ENCODE measurements at regions not wholly inside any gene's neighbourhood (a gene's known extent, or its start where the extent isn't known, plus 50 kb on each side); places are given as distances from the start of the nearest gene placed in this dataset.
"Not testable (repeated sequence)": the region's sequence is repeated elsewhere in the genome, so short reads cannot be mapped to it uniquely, and the experiment has no call there.

DNA sequence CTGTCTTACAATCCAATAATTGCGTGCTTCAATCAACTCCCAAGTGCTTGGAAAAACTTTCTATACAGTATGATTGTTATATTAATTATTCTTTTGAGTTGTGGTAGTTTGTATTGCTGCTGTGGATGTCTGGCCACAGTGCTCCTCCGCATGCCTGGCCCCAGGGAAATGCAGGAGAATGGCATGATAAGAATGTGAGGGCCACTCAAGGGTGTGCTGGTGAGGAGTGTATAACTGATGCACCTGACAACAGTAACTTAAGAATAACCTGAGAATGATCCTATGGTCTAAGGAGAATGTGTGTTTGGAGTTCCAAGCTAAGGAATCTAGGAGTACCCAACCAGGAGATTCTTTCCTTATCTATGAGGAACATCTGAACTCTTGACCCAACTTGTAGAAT, 152.9 kb upstream of the APC start:
- no peak overlapping the region for H3K4me3 ChIP-seq (ENCODE audit: low read depth, poor library complexity, severe bottlenecking)
- no peak for DNase-seq (ENCODE audit: low spot score in 2 of 2)
- TF ChIP-seq, protein P1, sequence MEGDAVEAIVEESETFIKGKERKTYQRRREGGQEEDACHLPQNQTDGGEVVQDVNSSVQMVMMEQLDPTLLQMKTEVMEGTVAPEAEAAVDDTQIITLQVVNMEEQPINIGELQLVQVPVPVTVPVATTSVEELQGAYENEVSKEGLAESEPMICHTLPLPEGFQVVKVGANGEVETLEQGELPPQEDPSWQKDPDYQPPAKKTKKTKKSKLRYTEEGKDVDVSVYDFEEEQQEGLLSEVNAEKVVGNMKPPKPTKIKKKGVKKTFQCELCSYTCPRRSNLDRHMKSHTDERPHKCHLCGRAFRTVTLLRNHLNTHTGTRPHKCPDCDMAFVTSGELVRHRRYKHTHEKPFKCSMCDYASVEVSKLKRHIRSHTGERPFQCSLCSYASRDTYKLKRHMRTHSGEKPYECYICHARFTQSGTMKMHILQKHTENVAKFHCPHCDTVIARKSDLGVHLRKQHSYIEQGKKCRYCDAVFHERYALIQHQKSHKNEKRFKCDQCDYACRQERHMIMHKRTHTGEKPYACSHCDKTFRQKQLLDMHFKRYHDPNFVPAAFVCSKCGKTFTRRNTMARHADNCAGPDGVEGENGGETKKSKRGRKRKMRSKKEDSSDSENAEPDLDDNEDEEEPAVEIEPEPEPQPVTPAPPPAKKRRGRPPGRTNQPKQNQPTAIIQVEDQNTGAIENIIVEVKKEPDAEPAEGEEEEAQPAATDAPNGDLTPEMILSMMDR (IDR thresholded peaks at IDR 0.05) = no peak
- TF ChIP-seq POLR2A (IDR thresholded peaks at IDR 0.05) = no peak
- WGBS, 2 donors = 87% methylated on average over 2 of the region's 2 CpGs
- intact Hi-C loops (cut with DNase I; ENCODE audit: low total_unique reads) = no loop called here

DNA sequence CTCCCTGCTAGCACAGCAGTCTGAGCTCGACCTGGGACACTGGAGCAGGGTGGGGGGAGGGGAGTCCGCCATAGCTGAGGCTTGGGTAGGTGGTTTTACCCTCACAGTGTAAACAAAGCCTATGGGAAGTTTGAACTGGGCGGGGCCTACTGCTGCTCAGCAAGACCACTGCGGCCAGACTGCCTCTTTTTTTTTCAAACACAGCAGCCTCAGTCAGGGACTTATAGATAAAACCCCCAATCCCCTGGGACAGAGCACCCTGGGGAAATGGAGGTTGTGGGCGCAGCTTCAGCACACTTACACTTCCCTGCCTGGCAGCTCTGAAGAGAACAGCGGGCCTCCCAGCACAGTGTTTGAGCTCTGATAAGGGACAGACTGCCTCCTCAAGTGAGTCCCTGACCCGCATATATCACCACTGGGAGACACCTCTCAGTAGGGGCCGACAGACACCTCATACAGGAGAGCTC, 151.1 kb upstream of the APC start:
- TF ChIP-seq, protein P1 (IDR thresholded peaks at IDR 0.05) = no peak
- TF ChIP-seq POLR2A (IDR thresholded peaks at IDR 0.05) = no peak
- DNase-seq (ENCODE audit: low spot score in 2 of 2) = no peak
- 83% methylated on average over 5 to 8 of the region's 8 CpGs for WGBS, 2 donors
- intact Hi-C loops (cut with DNase I; ENCODE audit: low total_unique reads) = no loop called here
- no peak overlapping the region for H3K4me3 ChIP-seq (ENCODE audit: low read depth, poor library complexity, severe bottlenecking)

DNA sequence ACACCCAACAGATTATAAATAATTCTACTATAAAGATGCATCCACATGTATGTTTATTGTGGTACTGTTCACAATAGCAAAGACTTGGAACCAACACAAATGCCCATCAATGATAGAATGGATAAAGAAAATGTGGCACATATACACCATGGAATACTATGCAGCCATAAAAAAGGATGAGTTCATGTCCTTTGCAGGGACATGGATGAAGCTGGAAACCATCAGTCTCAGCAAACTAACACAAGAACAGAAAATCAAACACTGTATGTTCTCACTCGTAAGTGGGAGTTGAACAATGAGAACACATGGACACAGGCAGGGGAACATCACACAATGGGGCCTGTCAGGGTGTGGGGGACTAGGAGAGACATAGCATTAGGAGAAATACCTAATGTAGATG, 146.8 kb upstream of the APC start:
- 94 to 96% methylated on average over 1 of the region's 1 CpG for WGBS, 2 donors
- intact Hi-C loops (cut with DNase I; ENCODE audit: low total_unique reads); H3K4me3 ChIP-seq (ENCODE audit: low read depth, poor library complexity, severe bottlenecking); DNase-seq (ENCODE audit: low spot score in 2 of 2): not testable (repeated sequence)

DNA sequence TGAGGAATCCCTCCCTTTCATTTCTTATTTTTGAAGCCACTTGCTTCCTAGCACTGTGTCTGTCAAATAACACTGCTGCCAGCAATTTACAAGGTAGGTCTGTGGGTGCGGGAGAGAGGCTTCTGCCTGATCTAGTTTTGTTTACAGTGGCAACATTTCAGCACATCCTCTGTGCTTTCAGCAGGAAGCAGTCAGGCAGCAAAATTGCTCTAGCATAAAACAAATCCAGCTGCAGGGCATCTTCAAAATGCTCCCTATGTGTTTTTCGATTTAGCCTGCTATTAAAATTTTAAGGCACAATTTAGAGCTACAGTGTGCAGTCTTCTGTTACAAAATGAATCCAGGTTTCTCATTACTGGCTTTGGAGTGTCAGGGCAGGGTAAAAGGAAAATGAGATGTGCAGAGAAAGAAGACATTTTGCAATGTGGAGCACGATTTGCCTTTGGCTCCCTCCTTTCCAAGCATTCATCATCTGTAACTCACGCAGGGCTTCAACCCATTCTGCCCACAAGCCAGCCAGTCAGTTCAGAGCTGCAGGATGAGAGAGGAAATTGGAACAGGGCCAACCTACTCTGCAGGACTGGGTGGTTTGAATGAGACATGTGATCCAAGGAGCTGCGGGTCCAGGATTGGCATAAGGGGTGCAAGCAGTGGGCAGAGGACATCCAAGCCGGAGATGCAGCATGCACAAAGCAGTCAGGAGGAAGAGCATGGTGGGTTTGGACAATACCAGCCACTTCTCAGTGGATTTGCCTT, 143.4 kb upstream of the APC start:
- no peak for DNase-seq (ENCODE audit: low spot score in 2 of 2)
- no peak overlapping the region for H3K4me3 ChIP-seq (ENCODE audit: low read depth, poor library complexity, severe bottlenecking)
- intact Hi-C loops (cut with DNase I; ENCODE audit: low total_unique reads) = no loop called here
- 31 to 37% methylated on average over 6 of the region's 6 CpGs for WGBS, 2 donors
- no peak for TF ChIP-seq POLR2A (IDR thresholded peaks at IDR 0.05)

DNA sequence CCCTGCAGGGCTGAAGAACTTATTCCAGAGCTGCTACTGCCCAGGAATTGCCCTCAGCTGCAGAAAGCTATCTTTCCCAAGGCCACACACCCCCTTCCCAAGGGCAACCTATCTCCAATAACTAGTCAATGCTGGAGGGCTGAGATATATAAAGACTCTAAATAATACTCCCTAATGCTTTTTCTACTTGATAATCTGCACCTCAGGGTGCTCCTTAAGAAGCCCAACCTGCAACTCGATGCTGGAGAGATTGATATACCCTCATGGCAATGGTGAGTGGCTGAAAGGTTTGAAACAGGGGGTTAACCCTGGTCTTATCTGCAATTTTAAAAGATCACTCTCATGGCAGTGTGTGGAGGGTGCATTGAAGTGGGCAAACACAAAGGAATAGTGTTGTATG, 142.7 kb upstream of the APC start:
- intact Hi-C loops (cut with DNase I; ENCODE audit: low total_unique reads) = no loop called here
- TF ChIP-seq, protein P1 (IDR thresholded peaks at IDR 0.05) = no peak
- TF ChIP-seq POLR2A (IDR thresholded peaks at IDR 0.05) = no peak
- no peak for DNase-seq (ENCODE audit: low spot score in 2 of 2)
- H3K4me3 ChIP-seq (ENCODE audit: low read depth, poor library complexity, severe bottlenecking) = no peak overlapping the region
- 40 to 79% methylated on average over 1 of the region's 1 CpG for WGBS, 2 donors

DNA sequence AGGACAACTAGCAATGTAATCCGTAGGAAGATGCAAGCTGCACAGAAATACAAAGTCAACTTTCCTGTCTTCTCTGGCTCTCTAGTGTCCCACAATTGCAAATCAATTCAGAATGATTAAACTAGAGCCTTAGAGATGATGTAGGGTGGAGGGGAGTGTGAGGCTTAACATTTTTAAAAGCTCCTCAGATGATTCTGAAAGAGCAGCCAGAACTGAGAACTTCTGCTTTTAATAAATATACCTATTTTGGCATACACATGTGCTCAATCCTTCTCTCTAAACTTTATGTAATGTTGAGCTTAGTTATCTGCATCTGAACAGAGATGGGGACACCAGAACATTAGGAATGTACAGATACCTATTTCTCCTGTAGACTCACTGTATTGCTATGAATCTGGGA, 139.9 kb upstream of the APC start:
- TF ChIP-seq, protein P1 (IDR thresholded peaks at IDR 0.05) = no peak
- TF ChIP-seq POLR2A (IDR thresholded peaks at IDR 0.05) = no peak
- no peak for DNase-seq (ENCODE audit: low spot score in 2 of 2)
- 83 to 87% methylated on average over 1 of the region's 1 CpG for WGBS, 2 donors
- intact Hi-C loops (cut with DNase I; ENCODE audit: low total_unique reads) = no loop called here
- no peak overlapping the region for H3K4me3 ChIP-seq (ENCODE audit: low read depth, poor library complexity, severe bottlenecking)

DNA sequence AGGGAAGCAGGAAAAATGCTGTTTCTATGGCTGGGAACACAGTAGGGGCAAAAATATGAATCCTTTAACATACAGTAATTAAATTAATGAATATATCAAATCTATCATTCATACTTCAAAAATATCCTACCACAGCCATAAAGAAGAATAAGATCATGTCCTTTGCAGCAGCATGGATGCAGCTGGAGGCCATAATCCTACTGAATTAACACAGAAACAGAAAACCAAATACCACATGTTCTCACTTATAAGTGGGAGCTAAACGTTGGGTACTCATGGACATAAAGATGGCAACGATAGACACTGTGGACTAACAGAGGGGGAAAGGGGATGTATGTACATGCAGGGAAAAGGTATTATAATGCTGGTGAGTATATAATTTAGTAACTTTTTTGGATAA, 137.2 kb upstream of the APC start:
- intact Hi-C loops (cut with DNase I; ENCODE audit: low total_unique reads); H3K4me3 ChIP-seq (ENCODE audit: low read depth, poor library complexity, severe bottlenecking); DNase-seq (ENCODE audit: low spot score in 2 of 2): not testable (repeated sequence)
- 15 to 20% methylated on average over 2 of the region's 2 CpGs for WGBS, 2 donors
